Left lung (tissue), 4 donors: ENCODE measurements at regions not wholly inside any gene's neighbourhood (a gene's known extent, or its start where the extent isn't known, plus 50 kb on each side); places are given as distances from the start of the nearest gene placed in this dataset.

ENCODE experiments used
- ATAC-seq: fragments of 200-7000 bp; cut with Tn5 transposase; one replicate; pipeline ENCODE4 v1.9.1; 2020; ENCODE audit warnings: moderate library complexity
- DNase-seq, 4 donors: peaks; one replicate each; pipeline ENCODE4 v3.0.0-alpha.2; 2013 to 2020
- H3K27ac ChIP-seq, 2 donors: fragments of 200-600 bp; sonication (generic) in 1 of 2; one replicate each; pipeline versions ENCODE4 v1.5.0 to v1.8.0; 2020 to 2021
- H3K27me3 ChIP-seq, 2 donors: fragments of 200-600 bp; sonication (generic) in 1 of 2; one replicate each; pipeline versions ENCODE4 v1.5.0 to v1.8.0; 2020 to 2021
- H3K36me3 ChIP-seq, 2 donors: fragments of 200-600 bp; sonication (generic) in 1 of 2; one replicate each; pipeline versions ENCODE4 v1.5.0 to v1.8.0; 2020 to 2021
- H3K4me1 ChIP-seq, 2 donors: fragments of 200-600 bp; one replicate each; pipeline ENCODE4 v1.8.0; 2021
- H3K4me3 ChIP-seq, 2 donors: fragments of 200-600 bp; sonication (generic) in 1 of 2; one replicate each; pipeline versions ENCODE4 v1.5.0 to v1.8.0; 2020 to 2021; ENCODE audit warnings: mild to moderate bottlenecking in 1 of 2
- H3K9me3 ChIP-seq, 2 donors: fragments of 200-600 bp; sonication (generic) in 1 of 2; one replicate each; pipeline versions ENCODE4 v1.5.0 to v1.8.0; 2020 to 2021
- CTCF ChIP-seq, 2 donors: fragments of 200-600 bp; sonication (generic) in 1 of 2; IDR thresholded peaks; one replicate each; pipeline versions ENCODE4 v1.5.0 to v1.8.0; 2021; ENCODE audit warnings: antibody characterized with exemption in 2 of 2
- intact Hi-C, 2 donors: fragments of 100-400 bp; cut with DNase I; formaldehyde crosslinking; loops; one replicate each; pipeline versions ENCODE4 v1.11.2 to v1.14.2; 2022
- donor health status: DM: no; HTN: yes; CAD: no.
- donor health status: DM: no; HTN: no; CAD: no.

DNA sequence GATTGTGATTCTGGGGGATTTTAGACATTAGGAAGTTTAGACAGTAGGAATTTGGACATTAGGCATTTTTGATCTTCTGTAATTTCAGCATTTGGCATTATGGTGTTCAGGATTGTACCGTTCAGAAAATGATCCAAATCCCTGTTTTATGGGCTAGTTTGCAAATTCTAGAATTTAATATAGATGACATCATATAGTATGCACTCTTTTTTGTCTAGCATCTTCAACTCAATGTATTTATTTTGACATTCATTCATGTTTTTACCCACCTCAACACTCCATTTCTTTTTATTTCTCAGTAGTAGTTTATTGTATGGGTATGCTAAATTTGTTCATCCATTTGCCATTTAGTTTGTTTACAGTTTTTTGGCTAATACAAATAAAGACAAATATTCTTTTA, 105.3 kb upstream of the ZPLD1 start:
- intact Hi-C loops = no loop called here
- TF ChIP-seq CTCF (IDR thresholded peaks at IDR 0.05) = no peak
- DNase-seq (no peak), ATAC-seq (no peak)
- Histone ChIP-seq H3K27ac (no peak overlapping the region), H3K4me1 (no peaks in the 10 kb centered on the region), H3K27me3 (no peaks in the 10 kb centered on the region), H3K4me3 (no peak overlapping the region), H3K36me3 (no peaks in the 10 kb centered on the region), H3K9me3 (no peaks in the 10 kb centered on the region)

GRCh38 chr3:102332205-102332604, 102.6 kb upstream of the ZPLD1 start:
- Histone ChIP-seq H3K4me3 (no peak overlapping the region), H3K36me3 (no peaks in the 10 kb centered on the region), H3K9me3 (no peaks in the 10 kb centered on the region), H3K27me3 (no peaks in the 10 kb centered on the region), H3K27ac (no peak overlapping the region), H3K4me1 (no peaks in the 10 kb centered on the region)
- no peak for TF ChIP-seq CTCF (IDR thresholded peaks at IDR 0.05)
- ATAC-seq (no peak), DNase-seq (no peak)
- intact Hi-C loops = no loop called here

DNA sequence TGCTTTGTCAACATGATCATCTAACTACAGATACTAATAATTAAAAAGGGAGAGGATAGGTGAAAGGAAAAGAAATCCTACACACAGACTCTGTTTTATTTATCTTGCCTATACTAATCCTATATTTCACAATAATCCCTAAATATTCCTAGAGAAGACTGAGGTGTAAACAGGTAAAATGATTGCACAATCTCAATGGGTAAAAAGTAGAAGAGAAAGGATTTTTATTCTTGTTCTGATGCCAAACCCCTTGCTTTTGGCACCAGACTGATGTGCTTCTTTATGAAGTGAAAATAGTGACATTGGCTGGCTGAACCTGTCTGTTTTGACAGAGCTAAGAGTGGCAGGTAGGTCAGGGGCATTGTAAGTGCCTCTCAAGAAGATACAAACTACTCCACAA, 101.9 kb upstream of the ZPLD1 start:
- H3K4me1 ChIP-seq = no peaks in the 10 kb centered on the region
- no peak for ATAC-seq
- H3K36me3 ChIP-seq = no peaks in the 10 kb centered on the region
- no peak overlapping the region for H3K4me3 ChIP-seq
- no peak for TF ChIP-seq CTCF (IDR thresholded peaks at IDR 0.05)
- H3K27me3 ChIP-seq = no peaks in the 10 kb centered on the region
- H3K27ac ChIP-seq = no peak overlapping the region
- intact Hi-C loops = no loop called here
- H3K9me3 ChIP-seq = no peaks in the 10 kb centered on the region
- DNase-seq = no peak

DNA sequence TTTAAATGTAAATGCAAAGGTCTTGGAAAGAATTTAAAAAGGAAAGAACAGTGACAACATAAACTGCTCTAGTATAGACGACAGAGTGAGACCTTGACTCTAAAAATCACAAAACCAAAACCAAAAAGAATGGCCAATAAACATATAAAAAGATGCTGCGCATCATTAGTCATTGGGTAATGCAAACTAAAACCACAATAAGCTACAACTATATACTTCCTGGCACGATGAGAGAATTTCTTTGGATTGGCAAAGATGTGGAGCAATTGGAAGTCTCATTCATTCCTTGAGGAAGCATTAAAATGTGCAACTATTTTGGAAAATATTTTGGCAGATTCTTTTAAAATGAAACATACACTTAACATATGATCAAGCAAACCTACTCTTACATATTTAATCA, 98.7 kb upstream of the ZPLD1 start:
- H3K9me3 ChIP-seq = no peaks in the 10 kb centered on the region
- no peaks in the 10 kb centered on the region for H3K4me1 ChIP-seq
- DNase-seq = no peak
- no peak for ATAC-seq
- no peak for TF ChIP-seq CTCF (IDR thresholded peaks at IDR 0.05)
- no peaks in the 10 kb centered on the region for H3K36me3 ChIP-seq
- H3K4me3 ChIP-seq = no peak overlapping the region
- intact Hi-C loops = no loop called here
- no peak overlapping the region for H3K27ac ChIP-seq
- no peaks in the 10 kb centered on the region for H3K27me3 ChIP-seq

- no peak for ATAC-seq
- Histone ChIP-seq H3K27ac (no peak overlapping the region), H3K9me3 (no peaks in the 10 kb centered on the region), H3K36me3 (no peaks in the 10 kb centered on the region), H3K4me3 (no peak overlapping the region), H3K27me3 (no peaks in the 10 kb centered on the region), H3K4me1 (no peaks in the 10 kb centered on the region)
- intact Hi-C loops = no loop called here
- TF ChIP-seq CTCF (IDR thresholded peaks at IDR 0.05) = no peak
- no peak for DNase-seq
Observed at GRCh38 chr3:102339671-102340070, 95.1 kb upstream of the ZPLD1 start.
